ENCODE measurements at regions not wholly inside any gene's neighbourhood (a gene's known extent, or its start where the extent isn't known, plus 50 kb on each side); places are given as distances from the start of the nearest gene placed in this dataset.
"Not testable (repeated sequence)": the region's sequence is repeated elsewhere in the genome, so short reads cannot be mapped to it uniquely, and the experiment has no call there.

GRCh38 chr4:189234948-189235347 lies 705.7 kb upstream of the FRG1 start:
- H3K9me3 ChIP-seq (ENCODE audit: control insufficient read depth, insufficient read depth, low read depth, low read length); H3K4me3 ChIP-seq (ENCODE audit: low read depth, low read length); H3K27ac ChIP-seq (ENCODE audit: low read depth, low read length); H3K27me3 ChIP-seq (ENCODE audit: control insufficient read depth, insufficient read depth, low read length); H3K9ac ChIP-seq (ENCODE audit: low read length); H3K36me3 ChIP-seq (ENCODE audit: control insufficient read depth, insufficient read depth, low read length); H3K4me1 ChIP-seq (ENCODE audit: control insufficient read depth, insufficient read depth, low read length): not testable (repeated sequence)

- H3K4me1 ChIP-seq (ENCODE audit: control insufficient read depth, insufficient read depth, low read length): no peaks in the 10 kb centered on the region
- H3K27ac ChIP-seq (ENCODE audit: low read depth, low read length): no peak overlapping the region
- H3K4me3 ChIP-seq (ENCODE audit: low read depth, low read length): no peak overlapping the region
- H3K36me3 ChIP-seq (ENCODE audit: control insufficient read depth, insufficient read depth, low read length): no peaks in the 10 kb centered on the region
- H3K9me3 ChIP-seq (ENCODE audit: control insufficient read depth, insufficient read depth, low read depth, low read length): peaks cover 10% of the 10 kb centered on the region; the same call in 1 of the 2 replicates
- H3K27me3 ChIP-seq (ENCODE audit: control insufficient read depth, insufficient read depth, low read length): no peaks in the 10 kb centered on the region
- H3K9ac ChIP-seq (ENCODE audit: low read length): no peak overlapping the region
Observed at GRCh38 chr4:189235599-189235998, 705.1 kb upstream of the FRG1 start.

- H3K27me3 ChIP-seq (ENCODE audit: control insufficient read depth, insufficient read depth, low read length); H3K9me3 ChIP-seq (ENCODE audit: control insufficient read depth, insufficient read depth, low read depth, low read length); H3K9ac ChIP-seq (ENCODE audit: low read length); H3K4me3 ChIP-seq (ENCODE audit: low read depth, low read length); H3K4me1 ChIP-seq (ENCODE audit: control insufficient read depth, insufficient read depth, low read length); H3K36me3 ChIP-seq (ENCODE audit: control insufficient read depth, insufficient read depth, low read length); H3K27ac ChIP-seq (ENCODE audit: low read depth, low read length): not testable (repeated sequence)
Observed at GRCh38 chr4:189236321-189236720, 704.4 kb upstream of the FRG1 start.

- Histone ChIP-seq H3K36me3 (ENCODE audit: control insufficient read depth, insufficient read depth, low read length) (no peaks in the 10 kb centered on the region), H3K9me3 (ENCODE audit: control insufficient read depth, insufficient read depth, low read depth, low read length) (peaks cover 10% of the 10 kb centered on the region; the same call in 1 of the 2 replicates), H3K9ac (ENCODE audit: low read length) (no peak overlapping the region), H3K4me1 (ENCODE audit: control insufficient read depth, insufficient read depth, low read length) (no peaks in the 10 kb centered on the region), H3K27me3 (ENCODE audit: control insufficient read depth, insufficient read depth, low read length) (no peaks in the 10 kb centered on the region), H3K4me3 (ENCODE audit: low read depth, low read length) (no peak overlapping the region), H3K27ac (ENCODE audit: low read depth, low read length) (no peak overlapping the region)
Observed at GRCh38 chr4:189237340-189237739, 703.3 kb upstream of the FRG1 start.

- peaks cover 5% of the 10 kb centered on the region for H3K9me3 ChIP-seq (ENCODE audit: control insufficient read depth, insufficient read depth, low read depth, low read length)
- no peak overlapping the region for H3K4me3 ChIP-seq (ENCODE audit: low read depth, low read length)
- no peak overlapping the region for H3K9ac ChIP-seq (ENCODE audit: low read length)
- H3K27ac ChIP-seq (ENCODE audit: low read depth, low read length): no peak overlapping the region
- H3K27me3 ChIP-seq (ENCODE audit: control insufficient read depth, insufficient read depth, low read length): no peaks in the 10 kb centered on the region
- no peaks in the 10 kb centered on the region for H3K36me3 ChIP-seq (ENCODE audit: control insufficient read depth, insufficient read depth, low read length)
- no peaks in the 10 kb centered on the region for H3K4me1 ChIP-seq (ENCODE audit: control insufficient read depth, insufficient read depth, low read length)
Observed at GRCh38 chr4:189255636-189256035, 685.0 kb upstream of the FRG1 start.

GRCh38 chr4:189261475-189261874 lies 679.2 kb upstream of the FRG1 start:
- Histone ChIP-seq H3K4me3 (ENCODE audit: low read depth, low read length) (no peak overlapping the region), H3K9ac (ENCODE audit: low read length) (no peak overlapping the region), H3K4me1 (ENCODE audit: control insufficient read depth, insufficient read depth, low read length) (no peaks in the 10 kb centered on the region), H3K27me3 (ENCODE audit: control insufficient read depth, insufficient read depth, low read length) (no peaks in the 10 kb centered on the region), H3K9me3 (ENCODE audit: control insufficient read depth, insufficient read depth, low read depth, low read length) (peaks cover 18% of the 10 kb centered on the region), H3K27ac (ENCODE audit: low read depth, low read length) (no peak overlapping the region), H3K36me3 (ENCODE audit: control insufficient read depth, insufficient read depth, low read length) (no peaks in the 10 kb centered on the region)

- H3K36me3 ChIP-seq (ENCODE audit: control insufficient read depth, insufficient read depth, low read length): no peaks in the 10 kb centered on the region
- H3K9ac ChIP-seq (ENCODE audit: low read length): no peak overlapping the region
- no peak overlapping the region for H3K4me3 ChIP-seq (ENCODE audit: low read depth, low read length)
- H3K27me3 ChIP-seq (ENCODE audit: control insufficient read depth, insufficient read depth, low read length): no peaks in the 10 kb centered on the region
- no peak overlapping the region for H3K27ac ChIP-seq (ENCODE audit: low read depth, low read length)
- H3K4me1 ChIP-seq (ENCODE audit: control insufficient read depth, insufficient read depth, low read length): no peaks in the 10 kb centered on the region
- H3K9me3 ChIP-seq (ENCODE audit: control insufficient read depth, insufficient read depth, low read depth, low read length): peaks cover 15% of the 10 kb centered on the region
Observed at GRCh38 chr4:189265515-189265914, 675.2 kb upstream of the FRG1 start.

- Histone ChIP-seq H3K27ac (ENCODE audit: low read depth, low read length) (no peak overlapping the region), H3K9ac (ENCODE audit: low read length) (no peak overlapping the region), H3K36me3 (ENCODE audit: control insufficient read depth, insufficient read depth, low read length) (no peaks in the 10 kb centered on the region), H3K9me3 (ENCODE audit: control insufficient read depth, insufficient read depth, low read depth, low read length) (no peaks in the 10 kb centered on the region), H3K4me3 (ENCODE audit: low read depth, low read length) (no peak overlapping the region), H3K27me3 (ENCODE audit: control insufficient read depth, insufficient read depth, low read length) (no peaks in the 10 kb centered on the region), H3K4me1 (ENCODE audit: control insufficient read depth, insufficient read depth, low read length) (no peaks in the 10 kb centered on the region)
Observed at GRCh38 chr4:189267312-189267965, 673.2 kb upstream of the FRG1 start.

- Histone ChIP-seq H3K27me3 (ENCODE audit: control insufficient read depth, insufficient read depth, low read length) (no peaks in the 10 kb centered on the region), H3K9ac (ENCODE audit: low read length) (no peak overlapping the region), H3K36me3 (ENCODE audit: control insufficient read depth, insufficient read depth, low read length) (no peaks in the 10 kb centered on the region), H3K9me3 (ENCODE audit: control insufficient read depth, insufficient read depth, low read depth, low read length) (peaks cover 2% of the 10 kb centered on the region; the same call in 1 of the 2 replicates), H3K27ac (ENCODE audit: low read depth, low read length) (no peak overlapping the region), H3K4me1 (ENCODE audit: control insufficient read depth, insufficient read depth, low read length) (no peaks in the 10 kb centered on the region), H3K4me3 (ENCODE audit: low read depth, low read length) (no peak overlapping the region)
Observed at GRCh38 chr4:189278597-189279165, 662.0 kb upstream of the FRG1 start.

GRCh38 chr4:189279188-189279587 lies 661.5 kb upstream of the FRG1 start:
- Histone ChIP-seq H3K36me3 (ENCODE audit: control insufficient read depth, insufficient read depth, low read length) (no peaks in the 10 kb centered on the region), H3K4me1 (ENCODE audit: control insufficient read depth, insufficient read depth, low read length) (no peaks in the 10 kb centered on the region), H3K4me3 (ENCODE audit: low read depth, low read length) (no peak overlapping the region), H3K27ac (ENCODE audit: low read depth, low read length) (no peak overlapping the region), H3K9ac (ENCODE audit: low read length) (no peak overlapping the region), H3K27me3 (ENCODE audit: control insufficient read depth, insufficient read depth, low read length) (no peaks in the 10 kb centered on the region), H3K9me3 (ENCODE audit: control insufficient read depth, insufficient read depth, low read depth, low read length) (peaks cover 2% of the 10 kb centered on the region; the same call in 1 of the 2 replicates)

GRCh38 chr4:189285377-189285776 lies 655.3 kb upstream of the FRG1 start:
- no peaks in the 10 kb centered on the region for H3K27me3 ChIP-seq (ENCODE audit: control insufficient read depth, insufficient read depth, low read length)
- no peak overlapping the region for H3K9ac ChIP-seq (ENCODE audit: low read length)
- no peaks in the 10 kb centered on the region for H3K36me3 ChIP-seq (ENCODE audit: control insufficient read depth, insufficient read depth, low read length)

More at GRCh38 chr4:189285377-189285776, 655.3 kb upstream of the FRG1 start:
- Histone ChIP-seq H3K9me3 (ENCODE audit: control insufficient read depth, insufficient read depth, low read depth, low read length) (no peaks in the 10 kb centered on the region; the same call in 1 of the 2 replicates), H3K4me1 (ENCODE audit: control insufficient read depth, insufficient read depth, low read length) (no peaks in the 10 kb centered on the region), H3K4me3 (ENCODE audit: low read depth, low read length) (no peak overlapping the region), H3K27ac (ENCODE audit: low read depth, low read length) (no peak overlapping the region)
